ENCODE measurements at regions not wholly inside any gene's neighbourhood (a gene's known extent, or its start where the extent isn't known, plus 50 kb on each side); places are given as distances from the start of the nearest gene placed in this dataset.

GRCh38 chr11:23688411-23688810 is 808.4 kb upstream of the LUZP2 start:
- no peak for TF ChIP-seq CTCF (IDR thresholded peaks at IDR 0.05)
- TF ChIP-seq POLR2A (IDR thresholded peaks at IDR 0.05) = no peak
